Activated CD8-positive, alpha-beta T cell treated with anti-CD3 and anti-CD28 coated beads for 36 hours (primary cell): ENCODE measurements at regions not wholly inside any gene's neighbourhood (a gene's known extent, or its start where the extent isn't known, plus 50 kb on each side); places are given as distances from the start of the nearest gene placed in this dataset.

ENCODE experiments used
- ATAC-seq: fragments of 200-7000 bp; cut with Tn5 transposase; one replicate; pipeline ENCODE4 v1.10.0; 2021; ENCODE audit warnings: mild to moderate bottlenecking, moderate library complexity
- CTCF ChIA-PET: fragments of 350-600 bp; sonication (Branson Sonifier 250); formaldehyde crosslinking; loops from one replicate; lab custom pipeline; 2021; ENCODE audit warnings: antibody characterized with exemption; lab: Charles Lee
- POLR2A ChIA-PET: fragments of 350-600 bp; sonication (Branson Sonifier 250); formaldehyde crosslinking; loops from one replicate; lab custom pipeline; 2021; ENCODE audit warnings: antibody characterized with exemption; lab: Charles Lee
- DNase-seq: peaks from one replicate; pipeline ENCODE4 v3.0.0-alpha.2; 2020
- H3K27ac Mint-ChIP-seq: one replicate; pipeline ENCODE4 v1.8.0; 2021; ENCODE audit warnings: mild to moderate bottlenecking, mixed read lengths
- H3K27me3 Mint-ChIP-seq: one replicate; pipeline ENCODE4 v1.8.0; 2021; ENCODE audit warnings: mixed read lengths
- H3K36me3 Mint-ChIP-seq: one replicate; pipeline ENCODE4 v1.8.0; 2021; ENCODE audit warnings: low read depth, mixed read lengths
- H3K4me1 Mint-ChIP-seq: one replicate; pipeline ENCODE4 v1.8.0; 2021; ENCODE audit warnings: low read depth, mixed read lengths
- H3K4me3 Mint-ChIP-seq: one replicate; pipeline ENCODE4 v1.8.0; 2021; ENCODE audit warnings: mild to moderate bottlenecking, moderate library complexity, mixed read lengths
- H3K9me3 Mint-ChIP-seq: one replicate; pipeline ENCODE4 v1.8.0; 2021; ENCODE audit warnings: mixed read lengths
- CTCF ChIP-seq: fragments of 200-600 bp; IDR thresholded peaks from one replicate; pipeline ENCODE4 v1.8.0; 2022; ENCODE audit warnings: antibody characterized with exemption, mild to moderate bottlenecking
- intact Hi-C: fragments of 100-400 bp; cut with micrococcal nuclease; formaldehyde crosslinking; loops from one replicate; pipeline ENCODE4 v1.10.0; 2022

GRCh38 chr13:79939689-79940088 lies 401.2 kb downstream of the SPRY2 start:
- no peaks in the 10 kb centered on the region for H3K36me3 Mint-ChIP-seq
- intact Hi-C loops: no loop called here
- no peak overlapping the region for H3K27ac Mint-ChIP-seq
- ChIA-PET CTCF (no interaction called here), POLR2A (interaction anchor here (1.1 kb wide), 2 partner anchors 10 to 20 kb away, joined by 3 read pairs; no protein-coding TSS in a partner anchor)
- H3K27me3 Mint-ChIP-seq: no peaks in the 10 kb centered on the region
- no peaks in the 10 kb centered on the region for H3K9me3 Mint-ChIP-seq
- H3K4me1 Mint-ChIP-seq: no peaks in the 10 kb centered on the region
- TF ChIP-seq CTCF: no peak
- DNase-seq (no peak), ATAC-seq (no peak)
- no peak overlapping the region for H3K4me3 Mint-ChIP-seq

GRCh38 chr13:79937771-79938216 lies 403.1 kb downstream of the SPRY2 start:
- CTCF ChIA-PET: interaction anchor here (0.9 kb wide), 1 partner anchor 258 kb away, joined by 3 read pairs; no protein-coding TSS in a partner anchor
- no peak for DNase-seq
- no peak overlapping the region for H3K27ac Mint-ChIP-seq
- no peak overlapping the region for H3K4me3 Mint-ChIP-seq
- H3K36me3 Mint-ChIP-seq: no peaks in the 10 kb centered on the region
- POLR2A ChIA-PET: interaction anchor here (0.6 kb wide), 1 partner anchor 1636 kb away, joined by 3 read pairs; no protein-coding TSS in a partner anchor
- TF ChIP-seq CTCF: no peak
- no peaks in the 10 kb centered on the region for H3K4me1 Mint-ChIP-seq
- H3K27me3 Mint-ChIP-seq: no peaks in the 10 kb centered on the region
- ATAC-seq: no peak
- intact Hi-C loops: no loop called here
- H3K9me3 Mint-ChIP-seq: no peaks in the 10 kb centered on the region

GRCh38 chr13:79937311-79937710 lies 403.6 kb downstream of the SPRY2 start:
- ChIA-PET CTCF (interaction anchor here (0.9 kb wide), 1 partner anchor 257 kb away, joined by 3 read pairs; no protein-coding TSS in a partner anchor), POLR2A (interaction anchor here (0.6 kb wide), 1 partner anchor 1637 kb away, joined by 3 read pairs; no protein-coding TSS in a partner anchor)
- no peak for TF ChIP-seq CTCF
- intact Hi-C loops: no loop called here
- no peak for DNase-seq
- Mint-ChIP-seq H3K27me3 (no peaks in the 10 kb centered on the region), H3K9me3 (no peaks in the 10 kb centered on the region), H3K36me3 (no peaks in the 10 kb centered on the region), H3K4me1 (no peaks in the 10 kb centered on the region), H3K4me3 (no peak overlapping the region), H3K27ac (no peak overlapping the region)
- ATAC-seq: no peak

- no peak for DNase-seq
- no peak for TF ChIP-seq CTCF
- intact Hi-C loops: no loop called here
- ChIA-PET CTCF (no interaction called here), POLR2A (interaction anchor here (0.6 kb wide), 1 partner anchor 165 kb away, joined by 4 read pairs; no protein-coding TSS in a partner anchor)
- H3K4me1 Mint-ChIP-seq: no peaks in the 10 kb centered on the region
- no peak overlapping the region for H3K27ac Mint-ChIP-seq
- no peaks in the 10 kb centered on the region for H3K27me3 Mint-ChIP-seq
- no peaks in the 10 kb centered on the region for H3K36me3 Mint-ChIP-seq
- no peak for ATAC-seq
- H3K4me3 Mint-ChIP-seq: no peak overlapping the region
- H3K9me3 Mint-ChIP-seq: no peaks in the 10 kb centered on the region
These were observed 404.4 kb downstream of the SPRY2 start for GRCh38 chr13:79936368-79937136.

- ChIA-PET CTCF (interaction anchor here (0.6 kb wide), 1 partner anchor 10 kb away, joined by 3 read pairs; no protein-coding TSS in a partner anchor), POLR2A (no interaction called here)
- intact Hi-C loops: no loop called here
- Mint-ChIP-seq H3K4me3 (no peak overlapping the region), H3K36me3 (no peaks in the 10 kb centered on the region), H3K27ac (no peak overlapping the region), H3K27me3 (no peaks in the 10 kb centered on the region), H3K4me1 (no peaks in the 10 kb centered on the region), H3K9me3 (no peaks in the 10 kb centered on the region)
- DNase-seq (no peak), ATAC-seq (no peak)
- no peak for TF ChIP-seq CTCF
These were observed 405.8 kb downstream of the SPRY2 start for GRCh38 chr13:79935121-79935520.
